ENCODE measurements at regions not wholly inside any gene's neighbourhood (a gene's known extent, or its start where the extent isn't known, plus 50 kb on each side); places are given as distances from the start of the nearest gene placed in this dataset.

GRCh38 chr6:27091661-27092315 lies 155.7 kb upstream of the PRSS16 start (continued):
- TF ChIP-seq ZBTB37 (CRISPR knock-in tag; IDR thresholded peaks at IDR 0.05) (peak; percentile 36; the same call in 1 of the 2 replicates), SMC3 (IDR thresholded peaks at IDR 0.05; ENCODE audit: low read length) (no peak), ZNF496 (CRISPR knock-in tag; IDR thresholded peaks at IDR 0.05; ENCODE audit: insufficient replicate concordance) (no peak), EHMT2 (IDR thresholded peaks at IDR 0.05; ENCODE audit: borderline replicate concordance, low read depth, low read length) (no peak), ZNF383 (CRISPR knock-in tag; IDR thresholded peaks at IDR 0.05; ENCODE audit: borderline replicate concordance) (no peak), MTA1 (CRISPR knock-in tag; IDR thresholded peaks at IDR 0.05; ENCODE audit: borderline replicate concordance) (peak; percentile 46; the same call in 1 of the 2 replicates), ZNF800 (CRISPR knock-in tag; IDR thresholded peaks at IDR 0.05) (peak; percentile 51; the same call in 1 of the 2 replicates), ZNF530 (CRISPR knock-in tag; IDR thresholded peaks at IDR 0.05; ENCODE audit: low read depth) (no peak), ZNF790 (CRISPR knock-in tag; IDR thresholded peaks at IDR 0.05; ENCODE audit: borderline replicate concordance) (no peak), PRDM15 (CRISPR knock-in tag; IDR thresholded peaks at IDR 0.05) (no peak), ZNF362 (CRISPR knock-in tag; IDR thresholded peaks at IDR 0.05; ENCODE audit: borderline replicate concordance) (no peak), HNRNPLL (IDR thresholded peaks at IDR 0.05; ENCODE audit: low read depth, low read length, poor library complexity, severe bottlenecking) (peak; percentile 36), PRDM10 (CRISPR knock-in tag; IDR thresholded peaks at IDR 0.05; ENCODE audit: low read depth) (peak; percentile 26; the same call in 1 of the 2 replicates), U2AF1 (optimal IDR thresholded peaks at IDR 0.05; ENCODE audit: low read depth, low read length) (no peak), ZNF549 (CRISPR knock-in tag; IDR thresholded peaks at IDR 0.05) (no peak)

Data from HepG2 (cell line).